Trophoblast cell (in vitro differentiated cells and primary cell): ENCODE measurements at regions not wholly inside any gene's neighbourhood (a gene's known extent, or its start where the extent isn't known, plus 50 kb on each side); places are given as distances from the start of the nearest gene placed in this dataset.

ENCODE experiments used
- DNase-seq, 2 donors: peaks; one replicate each; pipeline ENCODE4 v3.0.0-alpha.2; 2016
- H2AFZ ChIP-seq: 2 replicates; pipeline ENCODE4 v1.6.1; 2013; ENCODE audit warnings: low read length, moderate library complexity, mild to moderate bottlenecking; ENCODE audit not compliant: insufficient read depth, poor library complexity
- H2AK5ac ChIP-seq: 2 replicates; pipeline ENCODE4 v1.6.1; 2013; ENCODE audit warnings: mild to moderate bottlenecking, low read length
- H2BK120ac ChIP-seq: 2 replicates; pipeline ENCODE4 v1.6.1; 2013; ENCODE audit warnings: low read length, mild to moderate bottlenecking, moderate library complexity; ENCODE audit not compliant: insufficient read depth, poor library complexity
- H2BK12ac ChIP-seq: 2 replicates; pipeline ENCODE4 v1.6.1; 2013; ENCODE audit warnings: mild to moderate bottlenecking, low read length, moderate library complexity
- H2BK5ac ChIP-seq: 2 replicates; pipeline ENCODE4 v1.6.1; 2013; ENCODE audit warnings: low read length, low read depth, moderate library complexity, mild to moderate bottlenecking; ENCODE audit not compliant: poor library complexity
- H3K14ac ChIP-seq: 2 replicates; pipeline ENCODE4 v1.6.1; 2013; ENCODE audit warnings: mild to moderate bottlenecking, low read length
- H3K18ac ChIP-seq: 2 replicates; pipeline ENCODE4 v1.6.1; 2013; ENCODE audit warnings: mild to moderate bottlenecking, low read length
- H3K23ac ChIP-seq: 2 replicates; pipeline ENCODE4 v1.6.1; 2013; ENCODE audit warnings: low read length
- H3K27ac ChIP-seq: 2 replicates; pipeline ENCODE4 v1.5.1; 2013; ENCODE audit warnings: low read depth, mild to moderate bottlenecking, inconsistent platforms, low read length, moderate library complexity
- H3K27me3 ChIP-seq: 2 replicates; pipeline ENCODE4 v1.6.1; 2013; ENCODE audit warnings: inconsistent platforms, mild to moderate bottlenecking, low read length, moderate library complexity; ENCODE audit not compliant: insufficient read depth
- H3K36me3 ChIP-seq, 2 experiments: 1 replicate in 1 of 2; 2 replicates in 1 of 2; pipeline ENCODE4 v1.6.1; 2013; ENCODE audit warnings: low read length in 2 of 2, mild to moderate bottlenecking in 2 of 2, moderate library complexity in 1 of 2; ENCODE audit not compliant: insufficient read depth in 2 of 2, control insufficient read depth in 1 of 2
- H3K4ac ChIP-seq: 2 replicates; pipeline ENCODE4 v1.6.1; 2013; ENCODE audit warnings: low read depth, mild to moderate bottlenecking, low read length, moderate library complexity
- H3K4me1 ChIP-seq, 2 experiments: 1 replicate in 1 of 2; 2 replicates in 1 of 2; pipeline ENCODE4 v1.6.1; 2013; ENCODE audit warnings: low read length in 2 of 2, mild to moderate bottlenecking in 2 of 2, moderate library complexity in 1 of 2; ENCODE audit not compliant: insufficient read depth in 2 of 2, control insufficient read depth in 1 of 2
- H3K4me2 ChIP-seq: 2 replicates; pipeline ENCODE4 v1.6.1; 2013; ENCODE audit warnings: inconsistent platforms, mild to moderate bottlenecking, low read length, moderate library complexity
- H3K4me3 ChIP-seq: 2 replicates; pipeline ENCODE4 v1.5.1; 2013; ENCODE audit warnings: mild to moderate bottlenecking, low read depth, low read length, inconsistent platforms
- H3K79me1 ChIP-seq: one replicate; pipeline ENCODE4 v1.6.1; 2013; ENCODE audit warnings: low read length
- H3K79me2 ChIP-seq: 2 replicates; pipeline ENCODE4 v1.6.1; 2013; ENCODE audit warnings: low read length, mild to moderate bottlenecking; ENCODE audit not compliant: control insufficient read depth, insufficient read depth, poor library complexity
- H3K9ac ChIP-seq: 2 replicates; pipeline ENCODE4 v1.6.1; 2013; ENCODE audit warnings: mild to moderate bottlenecking, low read length
- H3K9me3 ChIP-seq: 2 replicates; pipeline ENCODE4 v1.6.1; 2013; ENCODE audit warnings: low read depth, mild to moderate bottlenecking, control low read depth, inconsistent platforms, low read length; ENCODE audit not compliant: insufficient read depth
- H4K12ac ChIP-seq: 2 replicates; pipeline ENCODE4 v1.6.1; 2013; ENCODE audit warnings: low read depth, mild to moderate bottlenecking, low read length, moderate library complexity
- H4K8ac ChIP-seq: 2 replicates; pipeline ENCODE4 v1.6.1; 2013; ENCODE audit warnings: low read depth, mild to moderate bottlenecking, low read length, moderate library complexity
- H4K91ac ChIP-seq: one replicate; pipeline ENCODE4 v1.6.1; 2013; ENCODE audit warnings: low read depth, mild to moderate bottlenecking, low read length, moderate library complexity
- WGBS: extraction: QIAGEN DNeasy Blood & Tissue Kit; methylation state at CpG from one replicate; pipeline ENCODE4 v1.1.7; 2013; ENCODE audit warnings: missing lambda C conversion rate; ENCODE audit not compliant: insufficient read length, insufficient coverage; ENCODE audit errors: extremely low coverage; 5-methylcytosine and 5-hydroxymethylcytosine counted together

GRCh38 chr15:98143116-98143515, 182.6 kb downstream of the ARRDC4 start:
- Histone ChIP-seq H2AFZ (no peak overlapping the region), H2BK5ac (no peak overlapping the region), H3K36me3 (no peaks in the 10 kb centered on the region), H3K18ac (no peak overlapping the region), H3K9ac (no peak overlapping the region), H3K4me1 (no peaks in the 10 kb centered on the region), H3K4ac (no peak overlapping the region), H3K79me1 (no peaks in the 10 kb centered on the region), H4K12ac (no peak overlapping the region), H3K14ac (no peak overlapping the region), H3K23ac (no peak overlapping the region), H2AK5ac (no peak overlapping the region), H3K79me2 (no peaks in the 10 kb centered on the region), H3K27ac (no peak overlapping the region), H3K27me3 (no peaks in the 10 kb centered on the region), H2BK120ac (no peak overlapping the region), H3K4me3 (no peak overlapping the region), H3K4me2 (no peak overlapping the region), H3K9me3 (no peaks in the 10 kb centered on the region), H4K91ac (no peak overlapping the region), H4K8ac (no peak overlapping the region), H2BK12ac (no peak overlapping the region)
- no CpG with 5 or more reads among the region's 4 CpGs for WGBS
- peak; percentile 55 to 60 for DNase-seq

GRCh38 chr15:98144388-98144787, 183.9 kb downstream of the ARRDC4 start:
- Histone ChIP-seq H3K9me3 (no peaks in the 10 kb centered on the region), H3K79me2 (no peaks in the 10 kb centered on the region)
- WGBS: no CpG with 5 or more reads among the region's 2 CpGs

GRCh38 chr15:98146031-98146820, 185.7 kb downstream of the ARRDC4 start:
- no peaks in the 10 kb centered on the region for H3K79me1 ChIP-seq
- H3K23ac ChIP-seq: no peak overlapping the region
- no peak overlapping the region for H4K8ac ChIP-seq
- H3K18ac ChIP-seq: no peak overlapping the region
- H3K9ac ChIP-seq: no peak overlapping the region
- H4K91ac ChIP-seq: no peak overlapping the region
- H3K27ac ChIP-seq: no peak overlapping the region
- no CpG with 5 or more reads among the region's 17 CpGs for WGBS
- H4K12ac ChIP-seq: no peak overlapping the region
- H2BK12ac ChIP-seq: no peak overlapping the region
- no peaks in the 10 kb centered on the region for H3K9me3 ChIP-seq
- no peaks in the 10 kb centered on the region for H3K36me3 ChIP-seq
- no peaks in the 10 kb centered on the region for H3K4me1 ChIP-seq
- no peak overlapping the region for H2BK120ac ChIP-seq
- H3K4me3 ChIP-seq: no peak overlapping the region
- no peak overlapping the region for H2AK5ac ChIP-seq
- no peak overlapping the region for H3K14ac ChIP-seq
- no peak for DNase-seq
- no peak overlapping the region for H2BK5ac ChIP-seq
- H3K4me2 ChIP-seq: no peak overlapping the region
- no peak overlapping the region for H2AFZ ChIP-seq
- H3K4ac ChIP-seq: no peak overlapping the region
- no peaks in the 10 kb centered on the region for H3K27me3 ChIP-seq
- H3K79me2 ChIP-seq: no peaks in the 10 kb centered on the region

More at GRCh38 chr15:98144388-98144787, 183.9 kb downstream of the ARRDC4 start:
- Histone ChIP-seq H2AFZ (no peak overlapping the region), H3K4me1 (no peaks in the 10 kb centered on the region), H3K14ac (no peak overlapping the region), H2BK12ac (no peak overlapping the region), H3K9ac (no peak overlapping the region), H2BK120ac (no peak overlapping the region), H4K8ac (no peak overlapping the region), H3K79me1 (no peaks in the 10 kb centered on the region), H3K18ac (no peak overlapping the region), H3K4me3 (no peak overlapping the region), H3K4ac (no peak overlapping the region), H3K23ac (no peak overlapping the region), H4K91ac (no peak overlapping the region), H3K27ac (no peak overlapping the region), H2BK5ac (no peak overlapping the region), H3K27me3 (no peaks in the 10 kb centered on the region), H4K12ac (no peak overlapping the region), H2AK5ac (no peak overlapping the region), H3K4me2 (no peak overlapping the region), H3K36me3 (no peaks in the 10 kb centered on the region)
- DNase-seq: no peak

GRCh38 chr15:98147415-98147814, 186.9 kb downstream of the ARRDC4 start:
- Histone ChIP-seq H2BK120ac (no peak overlapping the region), H3K27ac (no peak overlapping the region), H3K23ac (no peak overlapping the region), H2AFZ (no peak overlapping the region), H4K12ac (no peak overlapping the region), H3K9me3 (no peaks in the 10 kb centered on the region), H2BK12ac (no peak overlapping the region), H3K4me3 (no peak overlapping the region), H2AK5ac (no peak overlapping the region), H3K79me1 (no peaks in the 10 kb centered on the region), H3K4ac (no peak overlapping the region), H3K27me3 (no peaks in the 10 kb centered on the region), H3K14ac (no peak overlapping the region), H3K9ac (no peak overlapping the region), H3K4me1 (no peaks in the 10 kb centered on the region), H3K18ac (no peak overlapping the region), H2BK5ac (no peak overlapping the region), H3K79me2 (no peaks in the 10 kb centered on the region), H3K36me3 (no peaks in the 10 kb centered on the region), H4K8ac (no peak overlapping the region), H3K4me2 (no peak overlapping the region), H4K91ac (no peak overlapping the region)
- no peak for DNase-seq
- WGBS: no CpG with 5 or more reads among the region's 5 CpGs
